Body of pancreas (tissue), 4 donors: ENCODE measurements at regions not wholly inside any gene's neighbourhood (a gene's known extent, or its start where the extent isn't known, plus 50 kb on each side); places are given as distances from the start of the nearest gene placed in this dataset.
"Not testable (repeated sequence)": the region's sequence is repeated elsewhere in the genome, so short reads cannot be mapped to it uniquely, and the experiment has no call there.

Source experiments
- ATAC-seq: fragments of 150-250 bp; one replicate; pipeline ENCODE4 v1.9.1; 2016
- DNase-seq, 4 donors: peaks; one replicate each; pipeline ENCODE4 v3.0.0-alpha.2; 2019
- H3K27ac ChIP-seq, 4 donors: fragments of 200-600 bp; sonication (generic); 1 replicate in 3 of 4; 2 replicates in 1 of 4; pipeline versions ENCODE4 v1.5.1 to v1.6.1; 2016 to 2019; ENCODE audit warnings: mild to moderate bottlenecking in 1 of 4, mixed read lengths in 1 of 4, moderate library complexity in 1 of 4
- H3K27me3 ChIP-seq, 2 donors: fragments of 200-600 bp; sonication (generic); one replicate each; pipeline ENCODE4 v1.6.0; 2016; ENCODE audit warnings: mild to moderate bottlenecking in 1 of 2
- H3K36me3 ChIP-seq, 2 donors: fragments of 200-600 bp; sonication (generic); replicated peaks in 1 of 2; 2 replicates each; pipeline ENCODE4 v1.5.1; 2016; ENCODE audit warnings: low read depth in 2 of 2; ENCODE audit not compliant: insufficient read depth in 1 of 2
- H3K4me1 ChIP-seq: fragments of 200-600 bp; sonication (generic); one replicate; pipeline ENCODE4 v1.6.0; 2016
- H3K4me3 ChIP-seq, 2 donors: fragments of 200-600 bp; sonication (generic); 1 replicate in 1 of 2; 2 replicates in 1 of 2; pipeline ENCODE4 v1.5.1; 2016 to 2019
- H3K9me3 ChIP-seq, 3 donors: fragments of 200-600 bp; sonication (generic); 1 replicate in 2 of 3; 2 replicates in 1 of 3; pipeline ENCODE4 v1.5.1; 2016
- POLR2A ChIP-seq, 3 donors: fragments of 450-650 bp; IDR thresholded peaks; one replicate each; pipeline ENCODE4 v1.6.1; 2016; ENCODE audit warnings: antibody characterized with exemption in 3 of 3, mild to moderate bottlenecking in 2 of 3
- WGBS, 2 donors: methylation state at CpG; one replicate each; pipeline ENCODE4 v1.1.5; 2017; 5-methylcytosine and 5-hydroxymethylcytosine counted together
- intact Hi-C: fragments of 100-400 bp; cut with DNase I; formaldehyde crosslinking; loops from one replicate; pipeline ENCODE4 v1.15.1; 2023
- TF ChIP-seq, protein P1 (sequence below), 7 experiments: fragments of 450-650 bp in 4 of 7; fragments of 200-600 bp in 3 of 7; sonication (generic) in 3 of 7; IDR thresholded peaks; one replicate each; pipeline ENCODE4 v1.5.1; 2016 to 2019; ENCODE audit warnings: antibody characterized with exemption in 7 of 7

DNA sequence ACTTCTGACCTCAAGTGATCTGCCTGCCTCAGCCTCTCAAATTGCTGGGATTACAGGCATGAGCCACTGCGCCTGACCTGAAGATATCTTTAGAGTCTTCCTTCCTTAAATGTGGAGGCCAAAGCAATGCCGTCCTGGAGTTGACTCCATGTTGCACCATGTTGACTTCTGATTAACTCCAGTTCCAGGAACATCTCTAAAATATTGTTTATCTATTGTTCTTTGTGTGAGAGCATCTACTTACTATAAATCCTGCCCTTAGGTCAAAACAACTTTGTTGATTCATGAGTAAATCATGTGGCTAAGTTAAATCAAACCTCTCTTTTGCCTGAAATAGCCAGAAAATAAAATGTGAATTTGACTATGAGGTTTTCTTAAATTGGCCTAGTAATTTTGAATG is 56.6 kb upstream of the CAPRIN1 start:
- intact Hi-C loops, result loop anchor here (5.0 to 10.0 kb wide), 3 partner anchors 62 to 370 kb away; no protein-coding TSS in a partner anchor
- ATAC-seq, result no peak
- Histone ChIP-seq H3K9me3 (no peaks in the 10 kb centered on the region), H3K27ac (no peak overlapping the region), H3K4me3 (no peak overlapping the region), H3K27me3 (no peaks in the 10 kb centered on the region), H3K36me3 (no peaks in the 10 kb centered on the region), H3K4me1 (peaks cover 8% of the 10 kb centered on the region)
- WGBS, 2 donors, result 88 to 91% methylated on average over 2 of the region's 2 CpGs
- no peak for DNase-seq
- TF ChIP-seq, protein P1, sequence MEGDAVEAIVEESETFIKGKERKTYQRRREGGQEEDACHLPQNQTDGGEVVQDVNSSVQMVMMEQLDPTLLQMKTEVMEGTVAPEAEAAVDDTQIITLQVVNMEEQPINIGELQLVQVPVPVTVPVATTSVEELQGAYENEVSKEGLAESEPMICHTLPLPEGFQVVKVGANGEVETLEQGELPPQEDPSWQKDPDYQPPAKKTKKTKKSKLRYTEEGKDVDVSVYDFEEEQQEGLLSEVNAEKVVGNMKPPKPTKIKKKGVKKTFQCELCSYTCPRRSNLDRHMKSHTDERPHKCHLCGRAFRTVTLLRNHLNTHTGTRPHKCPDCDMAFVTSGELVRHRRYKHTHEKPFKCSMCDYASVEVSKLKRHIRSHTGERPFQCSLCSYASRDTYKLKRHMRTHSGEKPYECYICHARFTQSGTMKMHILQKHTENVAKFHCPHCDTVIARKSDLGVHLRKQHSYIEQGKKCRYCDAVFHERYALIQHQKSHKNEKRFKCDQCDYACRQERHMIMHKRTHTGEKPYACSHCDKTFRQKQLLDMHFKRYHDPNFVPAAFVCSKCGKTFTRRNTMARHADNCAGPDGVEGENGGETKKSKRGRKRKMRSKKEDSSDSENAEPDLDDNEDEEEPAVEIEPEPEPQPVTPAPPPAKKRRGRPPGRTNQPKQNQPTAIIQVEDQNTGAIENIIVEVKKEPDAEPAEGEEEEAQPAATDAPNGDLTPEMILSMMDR (IDR thresholded peaks at IDR 0.05), result no peak

DNA sequence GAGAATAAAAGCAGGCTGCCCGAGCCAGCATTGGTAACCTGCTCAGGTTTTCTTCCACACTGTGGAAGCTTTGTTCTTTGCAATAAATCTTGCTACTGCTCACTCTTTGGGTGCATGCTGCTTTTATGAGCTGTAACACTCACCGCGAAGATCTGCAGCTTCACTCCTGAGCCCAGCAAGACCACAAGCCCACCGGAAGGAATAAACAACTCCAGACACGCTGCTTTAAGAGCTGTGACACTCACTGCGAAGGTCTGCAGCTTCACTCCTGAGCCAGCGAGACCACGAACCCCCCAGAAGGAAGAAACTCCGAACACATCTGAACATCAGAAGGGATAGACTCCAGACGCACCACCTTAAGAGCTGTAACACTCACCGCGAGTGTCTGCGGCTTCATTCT is 60.4 kb upstream of the CAPRIN1 start:
- not testable (repeated sequence) for H3K27me3 ChIP-seq, H3K4me1 ChIP-seq, H3K36me3 ChIP-seq, H3K4me3 ChIP-seq, DNase-seq, H3K9me3 ChIP-seq, H3K27ac ChIP-seq, ATAC-seq
- 60 to 70% methylated on average over 6 to 13 of the region's 13 CpGs for WGBS, 2 donors
- intact Hi-C loops, result loop anchor here (10.0 kb wide), 2 partner anchors 174 to 374 kb away; no protein-coding TSS in a partner anchor

DNA sequence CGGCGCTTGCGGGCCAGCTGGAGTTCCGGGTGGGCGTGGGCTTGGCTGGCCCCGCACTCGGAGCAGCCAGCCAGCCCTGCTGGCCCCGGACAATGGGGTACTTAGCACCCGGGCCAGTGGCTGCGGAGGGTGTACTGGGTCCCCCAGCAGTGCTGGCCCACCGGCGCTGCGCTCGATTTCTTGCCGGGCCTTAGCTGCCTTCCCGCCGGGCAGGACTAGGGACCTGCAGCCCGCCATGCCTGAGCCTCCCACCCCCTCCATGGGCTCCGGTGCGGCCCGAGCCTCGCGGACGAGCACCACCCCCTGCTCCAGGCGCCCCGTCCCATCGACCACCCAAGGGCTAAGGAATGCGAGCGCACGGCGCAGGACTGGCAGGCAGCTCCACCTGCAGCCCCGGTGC is 61.4 kb upstream of the CAPRIN1 start:
- DNase-seq, H3K4me3 ChIP-seq, H3K4me1 ChIP-seq, H3K27me3 ChIP-seq, H3K36me3 ChIP-seq, H3K27ac ChIP-seq, ATAC-seq, H3K9me3 ChIP-seq: not testable (repeated sequence)
- 90% methylated on average over 23 of the region's 32 CpGs; no CpG with 5 or more reads in 1 of the 2 donors for WGBS, 2 donors
- intact Hi-C loops, result loop anchor here (10.0 kb wide), 2 partner anchors 175 to 375 kb away; no protein-coding TSS in a partner anchor

DNA sequence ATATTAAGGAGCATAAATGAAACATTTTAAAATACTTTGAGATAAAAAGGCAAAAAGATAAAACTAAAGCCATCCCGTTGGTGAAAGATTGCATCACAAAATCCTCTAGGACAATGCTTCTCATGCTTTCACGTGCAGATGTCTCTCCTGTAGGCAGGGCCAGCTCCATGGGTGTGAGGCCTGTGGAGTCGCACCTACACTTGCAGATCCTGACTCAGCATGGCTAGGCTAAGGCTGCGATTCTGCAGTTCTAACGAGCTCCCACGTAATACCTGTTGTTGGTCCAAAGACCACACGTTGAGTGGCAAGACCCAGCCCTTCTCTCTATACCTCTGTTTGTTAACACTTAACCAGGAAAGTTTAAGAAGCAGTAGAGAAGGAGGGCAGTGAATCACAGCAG is 62.1 kb upstream of the CAPRIN1 start:
- H3K9me3 ChIP-seq, result no peaks in the 10 kb centered on the region
- no peaks in the 10 kb centered on the region for H3K4me1 ChIP-seq
- no peak for DNase-seq
- H3K27ac ChIP-seq, result no peak overlapping the region
- no peaks in the 10 kb centered on the region for H3K36me3 ChIP-seq
- TF ChIP-seq POLR2A (IDR thresholded peaks at IDR 0.05), result no peak
- TF ChIP-seq, protein P1 (IDR thresholded peaks at IDR 0.05), result no peak
- no peak overlapping the region for H3K4me3 ChIP-seq
- H3K27me3 ChIP-seq, result no peaks in the 10 kb centered on the region
- 67 to 70% methylated on average over 7 of the region's 7 CpGs for WGBS, 2 donors
- no peak for ATAC-seq
- intact Hi-C loops, result no loop called here

DNA sequence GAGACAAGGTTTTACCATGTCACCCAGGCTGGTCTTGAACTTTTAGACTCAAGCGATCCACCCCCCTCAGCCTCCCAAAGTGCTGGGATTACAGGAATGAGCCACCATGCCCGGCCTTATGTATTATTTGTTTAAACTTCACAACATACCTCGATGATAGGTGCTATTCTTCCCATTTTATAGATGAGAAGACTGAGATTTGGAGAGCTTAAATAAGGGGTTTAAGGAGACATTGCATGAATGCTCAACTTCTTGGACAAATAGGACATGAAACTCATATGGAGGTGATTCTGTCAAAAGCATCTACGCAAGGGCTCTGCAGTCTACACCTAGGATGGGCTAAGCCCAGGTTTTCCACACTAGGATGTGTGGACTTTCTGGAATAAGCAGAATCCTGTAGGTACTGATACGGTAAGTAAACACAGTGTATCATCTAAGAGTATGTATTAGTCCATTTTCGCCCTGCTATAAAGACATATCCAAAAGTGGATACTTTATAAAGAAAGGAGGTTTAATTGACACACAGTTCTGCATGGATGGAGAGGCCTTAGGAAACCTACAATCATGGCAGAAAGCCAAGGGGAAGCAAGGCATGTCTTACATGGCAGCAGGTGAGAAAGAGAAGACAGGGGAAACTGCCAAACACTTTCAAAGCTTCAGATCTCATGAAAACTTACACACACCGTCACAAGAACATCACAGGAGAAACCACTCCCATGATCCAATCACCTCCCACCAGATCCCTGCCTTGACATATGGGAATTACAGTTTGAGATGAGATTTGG is 62.8 kb upstream of the CAPRIN1 start:
- WGBS, 2 donors, result 78% methylated on average over 7 of the region's 7 CpGs
- Histone ChIP-seq H3K27me3 (no peaks in the 10 kb centered on the region), H3K9me3 (no peaks in the 10 kb centered on the region), H3K4me3 (no peak overlapping the region), H3K27ac (no peak overlapping the region), H3K36me3 (no peaks in the 10 kb centered on the region), H3K4me1 (no peaks in the 10 kb centered on the region)
- no peak for DNase-seq
- intact Hi-C loops, result no loop called here
- no peak for TF ChIP-seq POLR2A (IDR thresholded peaks at IDR 0.05)
- TF ChIP-seq, protein P1 (IDR thresholded peaks at IDR 0.05), result no peak
- ATAC-seq, result no peak
